ENCODE measurements at regions not wholly inside any gene's neighbourhood (a gene's known extent, or its start where the extent isn't known, plus 50 kb on each side); places are given as distances from the start of the nearest gene placed in this dataset.
A peak's percentile ranks its signal among the peaks of the same experiment; 100 is the strongest.
"Not testable (repeated sequence)": the region's sequence is repeated elsewhere in the genome, so short reads cannot be mapped to it uniquely, and the experiment has no call there.

DNA sequence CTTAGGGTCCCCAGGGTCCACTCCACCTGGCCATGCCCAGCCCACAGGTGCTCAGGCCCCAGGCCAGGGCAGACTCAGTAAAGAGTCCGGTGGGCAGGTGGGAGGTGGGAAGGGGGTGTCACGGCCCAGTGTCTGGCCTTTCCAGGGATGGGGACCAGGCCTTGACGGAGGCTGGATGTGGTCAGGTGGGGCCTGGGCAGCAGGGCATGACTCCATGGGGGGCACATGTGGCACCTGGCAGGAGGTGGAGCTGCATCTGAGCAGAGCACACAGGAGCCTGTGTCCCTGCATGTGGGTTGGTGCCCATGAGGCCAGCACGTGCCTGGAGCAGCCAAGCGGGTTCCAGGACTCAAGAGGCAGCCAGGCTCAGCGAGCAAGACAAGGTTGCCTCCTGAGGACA is 132.9 kb downstream of the FAM53A start:
- in situ Hi-C loops (cut with MboI; ENCODE audit: low pct_ligation_motif_present in 1 of 4, low pct_unique_long_range_greater_than_20kb in 1 of 4, low sequenced_read_pairs in 3 of 4), result no loop called here
- WGBS, 2 donors (ENCODE audit: low coverage in 1 of 2), result 90% methylated on average over 6 of the region's 6 CpGs; no CpG with 5 or more reads in 1 of the 2 donors
- H3K4me3 ChIP-seq, result no peak overlapping the region
- peaks cover 46% of the 10 kb centered on the region for H3K27me3 ChIP-seq
- no peaks in the 10 kb centered on the region for H3K9me3 ChIP-seq
- DNase-seq, result no peak
- peaks cover 3 to 13% (median 10%) of the 10 kb centered on the region in 4 donors for H3K4me1 ChIP-seq
- H3K36me3 ChIP-seq, result no peaks in the 10 kb centered on the region
- TF ChIP-seq POLR2AphosphoS5 (IDR thresholded peaks at IDR 0.05), result no peak
- no peak for TF ChIP-seq EP300 (IDR thresholded peaks at IDR 0.05; ENCODE audit: low read depth)
- no peak for TF ChIP-seq CTCF (IDR thresholded peaks at IDR 0.05)
- TF ChIP-seq POLR2A (IDR thresholded peaks at IDR 0.05), result no peak
- intact Hi-C loops (cut with DNase I; ENCODE audit: low total_unique reads), result no loop called here
- no peak overlapping the region for H3K27ac ChIP-seq

- peaks cover 41% of the 10 kb centered on the region for H3K27me3 ChIP-seq
- WGBS, 2 donors (ENCODE audit: low coverage in 1 of 2), result 74% methylated on average over 23 of the region's 26 CpGs; no CpG with 5 or more reads in 1 of the 2 donors
- no peak overlapping the region for H3K27ac ChIP-seq
- no peak for TF ChIP-seq CTCF (IDR thresholded peaks at IDR 0.05)
- TF ChIP-seq POLR2AphosphoS5 (IDR thresholded peaks at IDR 0.05), result no peak
- no peak for TF ChIP-seq POLR2A (IDR thresholded peaks at IDR 0.05)
- TF ChIP-seq EP300 (IDR thresholded peaks at IDR 0.05; ENCODE audit: low read depth), result no peak
- H3K4me1 ChIP-seq, result peaks cover 3 to 13% (median 10%) of the 10 kb centered on the region in 4 donors
- in situ Hi-C loops (cut with MboI; ENCODE audit: low pct_ligation_motif_present in 1 of 4, low pct_unique_long_range_greater_than_20kb in 1 of 4, low sequenced_read_pairs in 3 of 4) (no loop called here), intact Hi-C loops (cut with DNase I; ENCODE audit: low total_unique reads) (no loop called here)
- H3K4me3 ChIP-seq, result no peak overlapping the region
- no peaks in the 10 kb centered on the region for H3K9me3 ChIP-seq
- no peak for DNase-seq
- H3K36me3 ChIP-seq, result no peaks in the 10 kb centered on the region
These were observed 133.7 kb downstream of the FAM53A start for GRCh38 chr4:1550122-1551070.

- H3K4me3 ChIP-seq, result no peak overlapping the region
- DNase-seq, result no peak
- peaks cover 3 to 16% (median 14%) of the 10 kb centered on the region in 4 donors for H3K4me1 ChIP-seq
- no peaks in the 10 kb centered on the region for H3K36me3 ChIP-seq
- no peaks in the 10 kb centered on the region for H3K9me3 ChIP-seq
- TF ChIP-seq CTCF (IDR thresholded peaks at IDR 0.05) (no peak), EP300 (IDR thresholded peaks at IDR 0.05; ENCODE audit: low read depth) (no peak), POLR2AphosphoS5 (IDR thresholded peaks at IDR 0.05) (no peak), POLR2A (IDR thresholded peaks at IDR 0.05) (no peak)
- intact Hi-C loops (cut with DNase I; ENCODE audit: low total_unique reads), result no loop called here
- in situ Hi-C loops (cut with MboI; ENCODE audit: low pct_ligation_motif_present in 1 of 4, low pct_unique_long_range_greater_than_20kb in 1 of 4, low sequenced_read_pairs in 3 of 4), result no loop called here
- peaks cover 35% of the 10 kb centered on the region for H3K27me3 ChIP-seq
- no peak overlapping the region for H3K27ac ChIP-seq
- 77% methylated on average over 11 of the region's 11 CpGs; no CpG with 5 or more reads in 1 of the 2 donors for WGBS, 2 donors (ENCODE audit: low coverage in 1 of 2)
These were observed 134.5 kb downstream of the FAM53A start for GRCh38 chr4:1549638-1550035.

DNA sequence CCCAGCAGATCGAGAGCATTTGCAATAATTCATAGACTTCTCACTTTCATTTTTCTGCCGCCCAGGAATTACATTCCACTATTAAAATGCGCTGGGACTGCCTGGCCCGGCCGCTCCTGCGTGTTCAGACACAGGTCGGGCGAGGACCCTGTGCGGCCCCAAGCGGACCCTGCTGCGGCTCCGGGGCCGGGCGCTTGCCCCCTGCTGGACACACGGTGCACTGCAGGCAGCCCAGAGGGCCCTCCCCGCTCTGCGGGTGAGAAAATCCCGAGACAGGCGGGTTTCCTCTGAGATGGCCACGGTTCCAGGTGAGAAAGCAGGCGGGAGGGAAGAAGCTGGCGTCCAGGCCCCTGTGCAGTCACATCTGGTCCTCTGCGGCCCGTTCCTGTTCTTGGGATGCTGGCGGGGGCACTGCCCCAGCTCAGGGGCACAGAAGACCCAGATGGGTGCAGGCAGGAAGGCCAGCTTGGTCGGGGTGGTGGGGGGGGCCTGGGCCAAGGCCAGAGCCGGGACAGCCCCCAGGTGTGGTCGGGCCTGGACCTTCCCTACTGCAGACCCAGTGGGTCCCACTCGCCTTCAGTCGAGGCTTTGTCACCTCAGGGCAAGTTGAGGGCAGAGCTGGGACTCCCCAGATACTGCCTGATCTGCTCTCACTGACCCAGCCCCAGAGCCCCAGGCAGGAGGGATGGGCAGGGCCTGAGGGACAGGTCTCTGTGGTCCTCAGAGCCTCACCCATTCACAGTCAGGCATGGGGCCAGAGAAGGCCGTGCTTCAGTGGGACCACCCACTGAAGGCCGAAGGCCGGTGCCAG is 135.1 kb downstream of the FAM53A start:
- peak overlapping the region in 2 of 4 donors; percentile 13 to 51 for H3K27ac ChIP-seq
- H3K9me3 ChIP-seq; intact Hi-C loops (cut with DNase I; ENCODE audit: low total_unique reads); in situ Hi-C loops (cut with MboI; ENCODE audit: low pct_ligation_motif_present in 1 of 4, low pct_unique_long_range_greater_than_20kb in 1 of 4, low sequenced_read_pairs in 3 of 4); H3K36me3 ChIP-seq: not testable (repeated sequence)
- DNase-seq, result peak; percentile 49
- H3K4me1 ChIP-seq, result peaks cover 3 to 20% (median 18%) of the 10 kb centered on the region in 4 donors
- 0 to 17% methylated on average over 1 to 28 of the region's 33 CpGs for WGBS, 2 donors (ENCODE audit: low coverage in 1 of 2)
- peak; percentile 78 to 98 (median 95) for TF ChIP-seq CTCF (IDR thresholded peaks at IDR 0.05)
- peak overlapping the region in 3 of 4 donors; percentile 3 to 30 (median 5) for H3K4me3 ChIP-seq
- H3K27me3 ChIP-seq, result peaks cover 32% of the 10 kb centered on the region

All from transverse colon (tissue), 4 donors.